ENCODE measurements at regions not wholly inside any gene's neighbourhood (a gene's known extent, or its start where the extent isn't known, plus 50 kb on each side); places are given as distances from the start of the nearest gene placed in this dataset.

- Histone ChIP-seq H3K36me3 (no peaks in the 10 kb centered on the region), H3K27me3 (no peaks in the 10 kb centered on the region), H3K4me1 (no peaks in the 10 kb centered on the region), H3K9me3 (no peaks in the 10 kb centered on the region), H3K4me3 (no peak overlapping the region), H3K27ac (no peak overlapping the region)
- DNase-seq (ENCODE audit: low spot score in 2 of 2), result no peak
- intact Hi-C loops (cut with DNase I; ENCODE audit: low total_unique reads), result no loop called here
- TF ChIP-seq CTCF (IDR thresholded peaks at IDR 0.05) (no peak), POLR2A (IDR thresholded peaks at IDR 0.05) (no peak), POLR2AphosphoS5 (IDR thresholded peaks at IDR 0.05) (no peak)
These were observed 621.2 kb downstream of the KCNA4 start for GRCh38 chr11:29395555-29396072.

DNA sequence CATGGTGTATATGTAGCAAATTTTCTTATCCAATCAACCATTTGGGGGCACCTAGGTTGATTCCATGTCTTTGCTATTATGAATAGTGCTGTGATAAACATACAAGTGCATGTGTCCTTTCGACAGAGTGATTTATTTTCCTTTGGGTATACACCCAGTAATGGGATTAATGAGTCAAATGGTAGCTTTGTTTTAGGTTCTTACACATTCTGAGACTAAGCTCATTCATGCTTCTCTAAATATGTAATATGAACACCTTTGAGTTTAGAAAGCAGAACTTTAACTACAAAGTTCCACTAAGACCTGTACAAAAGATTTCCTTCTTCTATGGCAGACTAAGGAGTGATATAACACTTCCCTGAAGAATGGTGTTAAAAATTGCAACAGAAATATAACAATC lies 627.0 kb downstream of the KCNA4 start:
- TF ChIP-seq CTCF (IDR thresholded peaks at IDR 0.05) (no peak), POLR2AphosphoS5 (IDR thresholded peaks at IDR 0.05) (no peak), POLR2A (IDR thresholded peaks at IDR 0.05) (no peak)
- peaks cover 0 to 3% of the 10 kb centered on the region in 2 donors for H3K9me3 ChIP-seq
- H3K27ac ChIP-seq, result no peak overlapping the region
- H3K4me3 ChIP-seq, result no peak overlapping the region
- no peaks in the 10 kb centered on the region for H3K4me1 ChIP-seq
- H3K36me3 ChIP-seq, result no peaks in the 10 kb centered on the region
- DNase-seq (ENCODE audit: low spot score in 2 of 2), result no peak
- H3K27me3 ChIP-seq, result no peaks in the 10 kb centered on the region
- intact Hi-C loops (cut with DNase I; ENCODE audit: low total_unique reads), result no loop called here

DNA sequence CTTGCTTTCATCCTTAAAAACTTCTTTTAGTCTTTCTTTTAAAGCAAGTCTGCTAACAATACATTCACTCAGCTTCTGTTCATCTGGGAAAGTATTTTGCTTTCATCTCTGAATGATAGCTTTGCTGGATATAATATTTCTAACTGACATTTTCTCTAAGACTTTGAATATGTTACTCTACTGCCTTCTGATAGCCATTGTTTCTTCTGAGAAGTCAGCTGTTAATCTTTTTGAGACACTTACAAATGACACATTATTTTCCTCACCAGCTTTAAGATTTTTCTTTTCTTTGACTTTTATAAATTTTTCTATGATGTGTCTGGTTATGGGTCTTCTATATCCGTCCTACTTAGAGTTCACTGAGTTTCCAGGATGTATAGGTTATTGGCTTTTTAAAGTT lies 643.1 kb downstream of the KCNA4 start:
- no peak for DNase-seq (ENCODE audit: low spot score in 2 of 2)
- Histone ChIP-seq H3K27me3 (no peaks in the 10 kb centered on the region), H3K27ac (no peak overlapping the region), H3K4me3 (no peak overlapping the region), H3K4me1 (no peaks in the 10 kb centered on the region), H3K9me3 (peaks cover 4 to 8% of the 10 kb centered on the region in 2 donors), H3K36me3 (no peaks in the 10 kb centered on the region)
- intact Hi-C loops (cut with DNase I; ENCODE audit: low total_unique reads), result no loop called here
- TF ChIP-seq POLR2AphosphoS5 (IDR thresholded peaks at IDR 0.05), result no peak
- no peak for TF ChIP-seq CTCF (IDR thresholded peaks at IDR 0.05)
- TF ChIP-seq POLR2A (IDR thresholded peaks at IDR 0.05), result no peak

DNA sequence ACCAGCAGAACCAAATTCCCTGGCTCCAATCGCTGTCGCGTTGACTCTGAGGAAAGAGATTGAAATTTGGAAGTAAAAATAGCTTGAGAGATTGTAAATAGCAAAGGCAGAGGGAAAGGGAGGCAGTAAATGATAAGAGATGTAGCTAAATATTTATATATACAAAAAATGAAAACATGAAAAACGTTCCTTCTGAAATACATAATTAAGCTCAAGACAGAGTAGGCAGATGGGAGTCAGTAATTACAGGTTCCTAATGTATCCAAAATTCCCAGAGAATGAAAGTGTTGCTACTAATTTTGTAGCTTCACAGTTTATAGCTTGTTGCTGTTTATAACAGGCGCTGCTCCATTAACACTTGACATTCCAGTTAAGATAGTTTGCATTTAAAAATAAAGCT lies 648.7 kb downstream of the KCNA4 start:
- Histone ChIP-seq H3K9me3 (no peaks in the 10 kb centered on the region), H3K4me3 (no peak overlapping the region), H3K4me1 (no peaks in the 10 kb centered on the region), H3K36me3 (no peaks in the 10 kb centered on the region), H3K27me3 (no peaks in the 10 kb centered on the region), H3K27ac (no peak overlapping the region)
- no peak for DNase-seq (ENCODE audit: low spot score in 2 of 2)
- TF ChIP-seq POLR2AphosphoS5 (IDR thresholded peaks at IDR 0.05), result no peak
- TF ChIP-seq CTCF (IDR thresholded peaks at IDR 0.05), result no peak
- intact Hi-C loops (cut with DNase I; ENCODE audit: low total_unique reads), result loop anchor here (5.0 kb wide), 1 partner anchor 391 kb away; no protein-coding TSS in a partner anchor

- intact Hi-C loops (cut with DNase I; ENCODE audit: low total_unique reads), result no loop called here
- Histone ChIP-seq H3K27ac (no peak overlapping the region), H3K4me1 (no peaks in the 10 kb centered on the region), H3K36me3 (no peaks in the 10 kb centered on the region), H3K27me3 (no peaks in the 10 kb centered on the region), H3K9me3 (no peaks in the 10 kb centered on the region), H3K4me3 (no peak overlapping the region)
- TF ChIP-seq CTCF (IDR thresholded peaks at IDR 0.05) (no peak), POLR2AphosphoS5 (IDR thresholded peaks at IDR 0.05) (no peak), POLR2A (IDR thresholded peaks at IDR 0.05) (no peak)
- no peak for DNase-seq (ENCODE audit: low spot score in 2 of 2)
These were observed 652.8 kb downstream of the KCNA4 start for GRCh38 chr11:29364006-29364405.

All from breast epithelium (tissue), 4 donors.